GM20000 (cell line): ENCODE measurements at regions not wholly inside any gene's neighbourhood (a gene's known extent, or its start where the extent isn't known, plus 50 kb on each side); places are given as distances from the start of the nearest gene placed in this dataset.

Experiments used
- DNase-seq: peaks from one replicate; pipeline ENCODE4 v3.0.0; 2012; ENCODE audit warnings: low spot score
- CTCF ChIP-seq: IDR thresholded peaks from 2 replicates; pipeline ENCODE4 v1.5.1; 2012; ENCODE audit warnings: mild to moderate bottlenecking, control low read depth; ENCODE audit errors: extremely low read depth, missing control alignments

DNA sequence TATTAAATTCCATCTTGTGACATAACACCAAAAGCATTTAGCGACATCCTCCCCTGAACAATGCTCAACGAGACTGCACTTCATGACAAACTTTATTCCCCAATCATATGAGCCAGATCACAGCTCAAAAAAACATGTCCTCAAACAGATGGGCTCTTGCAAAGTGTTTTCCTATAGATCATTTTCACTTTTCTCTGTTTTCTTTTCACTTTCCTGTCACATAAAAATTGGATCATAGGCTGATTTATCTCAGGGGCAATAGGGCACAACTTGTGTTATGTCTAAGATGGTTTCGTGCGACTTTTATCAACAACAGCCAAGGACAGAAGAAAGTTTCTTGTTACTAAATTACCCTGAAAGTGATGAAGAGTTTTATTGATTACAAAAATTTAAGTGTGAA, 206.1 kb downstream of the WDR11 start:
- no peak for TF ChIP-seq CTCF
- no peak for DNase-seq

- no peak for TF ChIP-seq CTCF
- DNase-seq = no peak
These were observed 206.9 kb downstream of the WDR11 start for GRCh38 chr10:121058082-121058481.

DNA sequence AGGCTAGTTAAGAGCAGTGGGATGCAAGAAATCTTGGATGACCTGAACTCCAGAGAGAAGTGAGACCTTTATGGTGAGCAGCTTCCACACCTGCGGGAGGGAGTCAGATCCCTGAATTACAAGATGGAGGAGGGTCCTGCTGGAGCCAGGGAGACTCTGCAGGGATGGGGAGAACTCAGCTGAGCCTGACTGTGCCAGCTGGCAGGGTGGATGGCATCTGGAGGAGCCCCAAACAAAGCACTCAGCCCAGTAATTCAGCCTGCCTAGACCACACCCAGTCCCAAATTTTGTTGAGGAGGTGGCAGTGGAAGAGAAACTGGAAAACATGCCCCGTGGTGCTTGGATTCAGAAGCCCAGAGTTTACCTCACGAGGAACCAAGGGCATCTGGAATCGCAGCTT, 208.2 kb downstream of the WDR11 start:
- TF ChIP-seq CTCF = no peak
- no peak for DNase-seq

DNA sequence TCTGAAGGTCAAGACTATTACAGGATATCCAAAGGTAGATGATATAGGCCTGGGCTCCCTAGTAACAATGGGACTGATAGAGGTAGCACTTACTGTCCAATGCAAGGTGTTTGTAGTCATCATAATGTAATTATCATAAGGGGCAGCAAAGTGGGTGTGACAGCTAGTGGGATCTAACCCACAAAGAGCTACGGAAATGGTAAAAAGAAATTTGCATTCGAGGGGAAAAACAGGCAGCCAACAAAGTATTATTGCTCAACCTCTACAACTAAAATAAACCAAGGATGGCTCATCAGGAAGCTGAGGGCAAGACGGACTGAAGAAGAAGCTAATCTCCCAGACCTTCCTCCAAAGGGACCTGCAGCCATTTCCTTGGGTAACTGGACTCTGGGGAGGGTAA, 211.0 kb downstream of the WDR11 start:
- DNase-seq = no peak

GRCh38 chr10:121063744-121064143, 212.6 kb downstream of the WDR11 start:
- no peak for TF ChIP-seq CTCF
- no peak for DNase-seq

More for the DNA sequence above, 211.0 kb downstream of the WDR11 start:
- no peak for TF ChIP-seq CTCF

GRCh38 chr10:121064491-121064890, 213.3 kb downstream of the WDR11 start:
- no peak for DNase-seq
- no peak for TF ChIP-seq CTCF

- no peak for TF ChIP-seq CTCF
- DNase-seq = no peak
These were observed 214.2 kb downstream of the WDR11 start for GRCh38 chr10:121065330-121065729.
